Hepatocyte (in vitro differentiated cells): ENCODE measurements at regions not wholly inside any gene's neighbourhood (a gene's known extent, or its start where the extent isn't known, plus 50 kb on each side); places are given as distances from the start of the nearest gene placed in this dataset.

Experiments
- EZH2 ChIP-seq: fragments of 200-600 bp; sonication (generic); IDR thresholded peaks from 2 replicates; pipeline ENCODE4 v1.6.1; 2016; ENCODE audit warnings: antibody characterized with exemption, mild to moderate bottlenecking, borderline replicate concordance
- EZH2phosphoT487 ChIP-seq: fragments of 200-600 bp; sonication (generic); IDR thresholded peaks from one replicate; pipeline ENCODE4 v1.6.1; 2018; ENCODE audit warnings: antibody characterized with exemption, mild to moderate bottlenecking, low read depth, moderate library complexity; ENCODE audit not compliant: unreplicated experiment, severe bottlenecking
- TF ChIP-seq, protein P1 (sequence below): fragments of 200-600 bp; sonication (generic); IDR thresholded peaks from 2 replicates; pipeline ENCODE4 v1.5.1; 2016; ENCODE audit warnings: antibody characterized with exemption, mild to moderate bottlenecking; ENCODE audit not compliant: poor library complexity

DNA sequence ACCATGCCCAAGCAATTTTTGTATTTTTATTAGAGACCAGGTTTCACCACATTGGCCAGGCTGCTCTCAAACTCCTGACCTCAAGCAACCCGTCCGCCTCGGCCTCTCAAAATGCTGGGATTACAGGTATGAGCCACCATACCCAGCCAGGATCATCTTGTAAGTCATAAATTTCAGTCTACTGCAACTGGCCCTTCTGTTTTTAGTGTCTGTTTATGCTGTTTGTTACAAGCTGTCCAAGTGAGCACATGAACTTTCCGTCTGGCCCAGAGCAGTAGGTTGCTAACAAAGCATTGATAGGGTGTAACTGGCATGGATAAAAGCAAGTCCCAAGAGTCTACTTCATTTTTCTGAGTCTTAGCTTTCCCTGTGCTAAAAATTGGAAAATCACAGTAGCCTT is 164.4 kb upstream of the NT5C1B start:
- TF ChIP-seq, protein P1, sequence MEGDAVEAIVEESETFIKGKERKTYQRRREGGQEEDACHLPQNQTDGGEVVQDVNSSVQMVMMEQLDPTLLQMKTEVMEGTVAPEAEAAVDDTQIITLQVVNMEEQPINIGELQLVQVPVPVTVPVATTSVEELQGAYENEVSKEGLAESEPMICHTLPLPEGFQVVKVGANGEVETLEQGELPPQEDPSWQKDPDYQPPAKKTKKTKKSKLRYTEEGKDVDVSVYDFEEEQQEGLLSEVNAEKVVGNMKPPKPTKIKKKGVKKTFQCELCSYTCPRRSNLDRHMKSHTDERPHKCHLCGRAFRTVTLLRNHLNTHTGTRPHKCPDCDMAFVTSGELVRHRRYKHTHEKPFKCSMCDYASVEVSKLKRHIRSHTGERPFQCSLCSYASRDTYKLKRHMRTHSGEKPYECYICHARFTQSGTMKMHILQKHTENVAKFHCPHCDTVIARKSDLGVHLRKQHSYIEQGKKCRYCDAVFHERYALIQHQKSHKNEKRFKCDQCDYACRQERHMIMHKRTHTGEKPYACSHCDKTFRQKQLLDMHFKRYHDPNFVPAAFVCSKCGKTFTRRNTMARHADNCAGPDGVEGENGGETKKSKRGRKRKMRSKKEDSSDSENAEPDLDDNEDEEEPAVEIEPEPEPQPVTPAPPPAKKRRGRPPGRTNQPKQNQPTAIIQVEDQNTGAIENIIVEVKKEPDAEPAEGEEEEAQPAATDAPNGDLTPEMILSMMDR = no peak
- no peak for TF ChIP-seq EZH2phosphoT487
- no peak for TF ChIP-seq EZH2
